ENCODE measurements at regions not wholly inside any gene's neighbourhood (a gene's known extent, or its start where the extent isn't known, plus 50 kb on each side); places are given as distances from the start of the nearest gene placed in this dataset.
"Not testable (repeated sequence)": the region's sequence is repeated elsewhere in the genome, so short reads cannot be mapped to it uniquely, and the experiment has no call there.

- DNase-seq (ENCODE audit: low read depth in 2 of 2) = not testable (repeated sequence)
Observed at GRCh38 chr2:37722971-37723370, 51.5 kb upstream of the CDC42EP3 start.

GRCh38 chr2:37730037-37730818, 58.8 kb upstream of the CDC42EP3 start:
- DNase-seq (ENCODE audit: low read depth in 2 of 2) = no peak

GRCh38 chr2:37732412-37732811, 61.0 kb upstream of the CDC42EP3 start:
- DNase-seq (ENCODE audit: low read depth in 2 of 2) = not testable (repeated sequence)

- DNase-seq (ENCODE audit: low read depth in 2 of 2) = no peak
Observed at GRCh38 chr2:37733251-37733650, 61.8 kb upstream of the CDC42EP3 start.

GRCh38 chr2:37733955-37734354, 62.5 kb upstream of the CDC42EP3 start:
- not testable (repeated sequence) for DNase-seq (ENCODE audit: low read depth in 2 of 2)

GRCh38 chr2:37734891-37735523, 63.6 kb upstream of the CDC42EP3 start:
- DNase-seq (ENCODE audit: low read depth in 2 of 2) = not testable (repeated sequence)

- DNase-seq (ENCODE audit: low read depth in 2 of 2) = not testable (repeated sequence)
Observed at GRCh38 chr2:37735524-37735910, 64.1 kb upstream of the CDC42EP3 start.

- DNase-seq (ENCODE audit: low read depth in 2 of 2) = no peak
Observed at GRCh38 chr2:37737507-37737906, 66.1 kb upstream of the CDC42EP3 start.

GRCh38 chr2:37738266-37738885, 66.9 kb upstream of the CDC42EP3 start:
- no peak for DNase-seq (ENCODE audit: low read depth in 2 of 2)

- DNase-seq (ENCODE audit: low read depth in 2 of 2) = no peak
Observed at GRCh38 chr2:37739153-37739552, 67.7 kb upstream of the CDC42EP3 start.

- DNase-seq (ENCODE audit: low read depth in 2 of 2) = no peak
Observed at GRCh38 chr2:37740164-37740739, 68.8 kb upstream of the CDC42EP3 start.

- no peak for DNase-seq (ENCODE audit: low read depth in 2 of 2)
Observed at GRCh38 chr2:37742286-37742685, 70.8 kb upstream of the CDC42EP3 start.

- no peak for DNase-seq (ENCODE audit: low read depth in 2 of 2)
Observed at GRCh38 chr2:37744010-37744409, 72.6 kb upstream of the CDC42EP3 start.

- DNase-seq (ENCODE audit: low read depth in 2 of 2) = not testable (repeated sequence)
Observed at GRCh38 chr2:37744961-37745360, 73.5 kb upstream of the CDC42EP3 start.

- not testable (repeated sequence) for DNase-seq (ENCODE audit: low read depth in 2 of 2)
Observed at GRCh38 chr2:37746011-37746410, 74.6 kb upstream of the CDC42EP3 start.

GRCh38 chr2:37746883-37747282, 75.4 kb upstream of the CDC42EP3 start:
- DNase-seq (ENCODE audit: low read depth in 2 of 2) = no peak

- DNase-seq (ENCODE audit: low read depth in 2 of 2) = no peak
Observed at GRCh38 chr2:37748541-37748940, 77.1 kb upstream of the CDC42EP3 start.

- not testable (repeated sequence) for DNase-seq (ENCODE audit: low read depth in 2 of 2)
Observed at GRCh38 chr2:37750286-37750685, 78.8 kb upstream of the CDC42EP3 start.

GRCh38 chr2:37752766-37753165, 81.3 kb upstream of the CDC42EP3 start:
- DNase-seq (ENCODE audit: low read depth in 2 of 2) = no peak

- no peak for DNase-seq (ENCODE audit: low read depth in 2 of 2)
Observed at GRCh38 chr2:37753758-37754157, 82.3 kb upstream of the CDC42EP3 start.

GRCh38 chr2:37755961-37756559, 84.6 kb upstream of the CDC42EP3 start:
- not testable (repeated sequence) for DNase-seq (ENCODE audit: low read depth in 2 of 2)

- DNase-seq (ENCODE audit: low read depth in 2 of 2) = not testable (repeated sequence)
Observed at GRCh38 chr2:37757456-37757855, 86.0 kb upstream of the CDC42EP3 start.
